MM.1S (cell line): ENCODE measurements at regions not wholly inside any gene's neighbourhood (a gene's known extent, or its start where the extent isn't known, plus 50 kb on each side); places are given as distances from the start of the nearest gene placed in this dataset.

Experiments
- DNase-seq: peaks from one replicate; pipeline ENCODE4 v3.0.0-alpha.2; 2015
- H2AFZ ChIP-seq: fragments of 300-600 bp; sonication (generic); 2 replicates; pipeline ENCODE4 v1.6.0; 2016; ENCODE audit warnings: antibody characterized with exemption, low read length
- H3F3A ChIP-seq: fragments of 300-600 bp; sonication (generic); 2 replicates; pipeline ENCODE4 v1.6.1; 2016; ENCODE audit warnings: mild to moderate bottlenecking, antibody characterized with exemption, low read length, moderate library complexity, mixed read lengths; ENCODE audit not compliant: insufficient read depth
- H3K27ac ChIP-seq: fragments of 300-600 bp; sonication (generic); 2 replicates; pipeline ENCODE4 v1.5.1; 2016; ENCODE audit warnings: mild to moderate bottlenecking, low read length
- H3K27me3 ChIP-seq: fragments of 300-600 bp; sonication (generic); replicated peaks from 2 replicates; pipeline ENCODE4 v1.6.0; 2016; ENCODE audit warnings: low read length; ENCODE audit not compliant: insufficient read depth
- H3K36me3 ChIP-seq: fragments of 300-600 bp; sonication (generic); replicated peaks from 2 replicates; pipeline ENCODE4 v1.6.1; 2016; ENCODE audit warnings: mild to moderate bottlenecking, low read length, mixed read lengths; ENCODE audit not compliant: insufficient read depth
- H3K4me1 ChIP-seq: fragments of 300-600 bp; sonication (generic); 2 replicates; pipeline ENCODE4 v1.6.1; 2016; ENCODE audit warnings: low read length, mixed read lengths
- H3K4me2 ChIP-seq: fragments of 300-600 bp; sonication (generic); 2 replicates; pipeline ENCODE4 v1.6.0; 2016; ENCODE audit warnings: low read depth, low read length
- H3K4me3 ChIP-seq: fragments of 300-600 bp; sonication (generic); 2 replicates; pipeline ENCODE4 v1.5.1; 2016; ENCODE audit warnings: low read length, mixed read lengths
- H3K79me2 ChIP-seq: fragments of 300-600 bp; sonication (generic); 2 replicates; pipeline ENCODE4 v1.6.1; 2016; ENCODE audit warnings: mixed run types, low read length, mixed read lengths
- H3K9ac ChIP-seq: fragments of 300-600 bp; sonication (generic); 2 replicates; pipeline ENCODE4 v1.6.1; 2016; ENCODE audit warnings: low read length, mixed read lengths
- H3K9me2 ChIP-seq: fragments of 300-600 bp; sonication (generic); replicated peaks from 2 replicates; pipeline ENCODE4 v1.6.1; 2016; ENCODE audit warnings: mild to moderate bottlenecking, low read length, mixed read lengths; ENCODE audit not compliant: insufficient read depth
- H3K9me3 ChIP-seq: fragments of 300-600 bp; sonication (generic); replicated peaks from 2 replicates; pipeline ENCODE4 v1.6.1; 2016; ENCODE audit warnings: mild to moderate bottlenecking, low read length, mixed read lengths; ENCODE audit not compliant: insufficient read depth
- H4K20me1 ChIP-seq: fragments of 300-600 bp; sonication (generic); 2 replicates; pipeline ENCODE4 v1.6.1; 2016; ENCODE audit warnings: mild to moderate bottlenecking, low read length, moderate library complexity, mixed read lengths; ENCODE audit not compliant: insufficient read depth
- EZH2 ChIP-seq: fragments of 300-600 bp; sonication (generic); optimal IDR thresholded peaks from 2 replicates; pipeline ENCODE3; 2017; ENCODE audit warnings: low read depth, mild to moderate bottlenecking, antibody characterized with exemption, low read length, mixed read lengths
- EZH2phosphoT487 ChIP-seq: fragments of 300-600 bp; sonication (generic); IDR thresholded peaks from 2 replicates; pipeline ENCODE4 v1.6.1; 2018; ENCODE audit warnings: antibody characterized with exemption, low read length
- TF ChIP-seq, protein P1 (sequence below): fragments of 300-600 bp; sonication (generic); IDR thresholded peaks from 2 replicates; pipeline ENCODE4 v1.5.1; 2016; ENCODE audit warnings: antibody characterized with exemption, low read length, mixed read lengths

DNA sequence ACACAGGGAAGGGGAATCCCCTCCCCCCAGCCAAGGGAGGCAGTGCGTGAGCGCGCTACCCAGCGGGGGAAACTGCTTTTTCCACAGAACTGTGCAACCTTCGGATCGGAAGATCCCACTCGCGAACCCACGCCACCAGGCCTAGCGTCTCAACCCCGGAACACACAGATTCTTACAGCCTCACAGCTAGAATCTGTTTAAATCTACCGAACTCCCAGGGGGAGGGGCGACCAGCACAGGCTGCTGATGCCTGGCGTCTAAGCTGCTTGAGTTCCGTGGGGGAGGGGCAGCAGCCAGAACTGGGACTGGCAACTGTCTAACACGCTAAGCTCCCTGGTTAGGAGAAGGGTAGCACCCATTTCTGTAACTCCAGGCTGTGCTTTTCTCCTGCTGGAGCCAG, 217.3 kb upstream of the TENT5A start:
- Histone ChIP-seq H3K4me2 (no peak overlapping the region), H4K20me1 (no peaks in the 10 kb centered on the region), H3K4me3 (no peak overlapping the region), H2AFZ (no peak overlapping the region), H3K9me2 (no peaks in the 10 kb centered on the region), H3K9me3 (no peaks in the 10 kb centered on the region), H3K4me1 (no peaks in the 10 kb centered on the region), H3K36me3 (no peaks in the 10 kb centered on the region), H3K27ac (no peak overlapping the region), H3K27me3 (no peaks in the 10 kb centered on the region), H3K9ac (no peak overlapping the region), H3K79me2 (no peaks in the 10 kb centered on the region), H3F3A (no peaks in the 10 kb centered on the region)
- TF ChIP-seq EZH2 (no peak), EZH2phosphoT487 (no peak)
- TF ChIP-seq, protein P1, sequence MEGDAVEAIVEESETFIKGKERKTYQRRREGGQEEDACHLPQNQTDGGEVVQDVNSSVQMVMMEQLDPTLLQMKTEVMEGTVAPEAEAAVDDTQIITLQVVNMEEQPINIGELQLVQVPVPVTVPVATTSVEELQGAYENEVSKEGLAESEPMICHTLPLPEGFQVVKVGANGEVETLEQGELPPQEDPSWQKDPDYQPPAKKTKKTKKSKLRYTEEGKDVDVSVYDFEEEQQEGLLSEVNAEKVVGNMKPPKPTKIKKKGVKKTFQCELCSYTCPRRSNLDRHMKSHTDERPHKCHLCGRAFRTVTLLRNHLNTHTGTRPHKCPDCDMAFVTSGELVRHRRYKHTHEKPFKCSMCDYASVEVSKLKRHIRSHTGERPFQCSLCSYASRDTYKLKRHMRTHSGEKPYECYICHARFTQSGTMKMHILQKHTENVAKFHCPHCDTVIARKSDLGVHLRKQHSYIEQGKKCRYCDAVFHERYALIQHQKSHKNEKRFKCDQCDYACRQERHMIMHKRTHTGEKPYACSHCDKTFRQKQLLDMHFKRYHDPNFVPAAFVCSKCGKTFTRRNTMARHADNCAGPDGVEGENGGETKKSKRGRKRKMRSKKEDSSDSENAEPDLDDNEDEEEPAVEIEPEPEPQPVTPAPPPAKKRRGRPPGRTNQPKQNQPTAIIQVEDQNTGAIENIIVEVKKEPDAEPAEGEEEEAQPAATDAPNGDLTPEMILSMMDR = no peak
- DNase-seq = no peak

DNA sequence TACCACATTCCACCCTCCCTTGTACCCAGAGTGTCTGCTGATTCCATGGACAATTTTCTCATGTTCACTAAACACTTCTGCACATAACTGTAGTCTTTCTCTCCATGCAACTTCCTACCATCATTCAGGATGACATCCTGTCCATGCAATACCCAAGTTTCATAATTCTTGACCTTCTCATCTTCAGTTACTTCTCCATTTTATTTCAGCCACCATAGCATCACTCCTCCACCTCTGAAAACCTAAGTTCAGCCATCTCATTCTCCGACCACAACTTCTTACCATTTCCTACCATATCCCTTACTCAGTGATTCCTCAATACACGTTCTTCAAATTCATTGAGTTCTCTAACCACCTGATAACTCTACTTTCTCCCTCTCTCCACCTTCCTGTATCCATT, 216.5 kb upstream of the TENT5A start:
- no peak overlapping the region for H3K9ac ChIP-seq
- no peaks in the 10 kb centered on the region for H3K4me1 ChIP-seq
- no peaks in the 10 kb centered on the region for H3K36me3 ChIP-seq
- no peak overlapping the region for H2AFZ ChIP-seq
- H3K9me3 ChIP-seq = no peaks in the 10 kb centered on the region
- H3F3A ChIP-seq = no peaks in the 10 kb centered on the region
- no peak overlapping the region for H3K4me3 ChIP-seq
- H4K20me1 ChIP-seq = no peaks in the 10 kb centered on the region
- no peak overlapping the region for H3K27ac ChIP-seq
- TF ChIP-seq EZH2phosphoT487 (no peak), EZH2 (no peak)
- TF ChIP-seq, protein P1 = no peak
- H3K27me3 ChIP-seq = no peaks in the 10 kb centered on the region
- H3K4me2 ChIP-seq = no peak overlapping the region
- H3K79me2 ChIP-seq = no peaks in the 10 kb centered on the region
- DNase-seq = no peak
- H3K9me2 ChIP-seq = no peaks in the 10 kb centered on the region

DNA sequence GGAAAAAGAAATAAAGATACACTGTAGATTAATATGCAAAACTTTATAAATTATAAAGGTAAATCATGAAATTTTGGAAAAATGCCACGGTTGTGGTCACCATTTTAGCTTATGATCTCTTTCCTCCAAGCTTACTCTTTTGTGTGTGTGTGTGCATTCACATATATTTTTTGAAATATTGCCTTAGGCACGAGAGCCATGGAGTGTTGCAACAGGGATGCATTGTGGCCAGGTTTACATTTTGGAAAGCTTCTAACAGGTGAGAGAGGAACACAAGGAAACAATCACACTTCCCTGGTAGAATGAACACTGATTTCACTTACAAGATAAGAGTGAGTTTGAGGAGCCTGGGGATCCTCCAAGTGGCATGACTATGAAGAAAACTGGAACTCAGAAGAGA, 214.5 kb upstream of the TENT5A start:
- Histone ChIP-seq H3K9me3 (no peaks in the 10 kb centered on the region), H3K79me2 (no peaks in the 10 kb centered on the region), H3K27me3 (no peaks in the 10 kb centered on the region), H3K9ac (no peak overlapping the region), H3K9me2 (no peaks in the 10 kb centered on the region), H3K4me1 (no peaks in the 10 kb centered on the region), H4K20me1 (no peaks in the 10 kb centered on the region), H3K4me2 (no peak overlapping the region), H3F3A (no peaks in the 10 kb centered on the region), H2AFZ (no peak overlapping the region), H3K4me3 (no peak overlapping the region), H3K27ac (no peak overlapping the region), H3K36me3 (no peaks in the 10 kb centered on the region)
- no peak for DNase-seq
- TF ChIP-seq, protein P1 = no peak
- no peak for TF ChIP-seq EZH2
